BLaER1 treated with 17β-estradiol and CSF1 and Interleukin-3, amounts not matched to agents 10 nM and 100 nM (cell line): ENCODE measurements at regions not wholly inside any gene's neighbourhood (a gene's known extent, or its start where the extent isn't known, plus 50 kb on each side); places are given as distances from the start of the nearest gene placed in this dataset.
"Not testable (repeated sequence)": the region's sequence is repeated elsewhere in the genome, so short reads cannot be mapped to it uniquely, and the experiment has no call there.

Experiments
- H3K27ac ChIP-seq, 11 experiments: shearing (Covaris generic); formaldehyde crosslinking; 2 replicates each; pipeline ENCODE4 v1.8.1; 2022
- H3K27me3 ChIP-seq, 11 experiments: shearing (Covaris generic); formaldehyde crosslinking; 2 replicates each; pipeline ENCODE4 v1.8.1; 2022
- H3K36me3 ChIP-seq, 11 experiments: shearing (Covaris generic); formaldehyde crosslinking; 2 replicates each; pipeline ENCODE4 v1.8.1; 2022
- H3K4me1 ChIP-seq, 10 experiments: shearing (Covaris generic); formaldehyde crosslinking; 2 replicates each; pipeline ENCODE4 v1.8.1; 2022
- H3K4me2 ChIP-seq, 11 experiments: shearing (Covaris generic); formaldehyde crosslinking; 2 replicates each; pipeline ENCODE4 v1.8.1; 2022
- H3K4me3 ChIP-seq, 10 experiments: shearing (Covaris generic); formaldehyde crosslinking; 2 replicates each; pipeline ENCODE4 v1.8.1; 2022
- H3K9ac ChIP-seq, 11 experiments: shearing (Covaris generic); formaldehyde crosslinking; 2 replicates each; pipeline ENCODE4 v1.8.1; 2022
- H3K9me3 ChIP-seq, 11 experiments: shearing (Covaris generic); formaldehyde crosslinking; replicated peaks in 1 of 11; 2 replicates each; pipeline ENCODE4 v1.8.1; 2022
- H4K20me1 ChIP-seq, 11 experiments: shearing (Covaris generic); formaldehyde crosslinking; 2 replicates each; pipeline ENCODE4 v1.8.1; 2022
- Cebpa-rat ChIP-seq, 11 experiments: shearing (Covaris generic); IDR thresholded peaks; 2 replicates each; pipeline ENCODE4 v1.8.1; 2022

DNA sequence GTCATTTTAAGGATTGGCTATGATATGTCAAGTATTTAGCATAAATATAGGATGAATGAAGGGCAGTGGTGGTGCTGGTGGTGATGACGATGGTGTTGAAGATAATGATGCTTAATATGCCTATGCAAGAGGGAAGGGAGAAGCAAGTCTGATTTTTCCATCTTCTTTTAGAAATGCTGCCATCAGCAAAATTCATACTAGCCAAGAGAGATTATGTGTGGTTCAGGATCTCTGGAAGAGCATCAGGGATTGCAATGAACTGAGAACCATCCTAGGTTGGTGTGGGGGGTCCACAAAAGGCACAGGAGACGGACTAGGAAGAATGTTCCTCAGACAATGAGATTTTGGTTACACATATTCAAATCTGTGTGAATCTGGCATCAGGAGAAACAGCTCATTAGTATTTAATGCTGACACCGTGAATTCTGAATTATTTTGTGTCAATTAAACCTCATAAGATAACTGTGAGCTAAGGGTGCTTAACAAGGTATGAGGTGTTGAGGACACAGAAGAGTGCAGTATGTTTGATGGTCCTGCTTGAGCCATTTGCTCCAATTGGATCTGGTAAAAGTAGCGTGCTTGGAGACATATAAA, 1120.8 kb upstream of the GOT2 start:
- no peak overlapping the region for H3K9ac ChIP-seq

DNA sequence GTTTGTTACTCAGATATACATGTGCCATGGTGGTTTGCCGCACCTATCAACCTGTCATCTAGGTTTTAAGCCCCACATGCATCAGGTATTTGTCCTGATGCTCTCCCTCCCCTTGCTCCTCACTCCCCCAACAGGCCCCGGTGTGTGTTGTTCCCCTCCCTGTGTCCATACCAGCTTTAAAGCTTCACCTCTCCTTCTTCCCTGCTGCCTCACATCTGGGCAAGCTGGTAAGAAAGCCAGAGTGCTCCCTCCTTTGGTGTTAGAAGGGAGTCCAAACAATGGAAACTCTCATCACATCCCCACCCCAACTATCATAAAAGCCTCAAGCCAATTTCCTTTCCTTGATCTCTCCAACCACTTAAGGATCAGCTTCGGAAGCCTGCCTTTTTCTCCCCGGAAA, 1115.6 kb upstream of the GOT2 start:
- no peaks in the 10 kb centered on the region for H4K20me1 ChIP-seq
- no peaks in the 10 kb centered on the region for H3K9me3 ChIP-seq
- no peak overlapping the region for H3K4me2 ChIP-seq
- H3K4me1 ChIP-seq, result no peaks in the 10 kb centered on the region; a peak in 1 of 20 replicates
- H3K27ac ChIP-seq, result no peak overlapping the region
- no peak overlapping the region for H3K4me3 ChIP-seq
- no peak overlapping the region for H3K9ac ChIP-seq
- H3K27me3 ChIP-seq, result no peaks in the 10 kb centered on the region
- no peak for TF ChIP-seq Cebpa-rat (IDR thresholded peaks at IDR 0.05)
- no peaks in the 10 kb centered on the region for H3K36me3 ChIP-seq

More for the DNA sequence above, 1120.8 kb upstream of the GOT2 start:
- TF ChIP-seq Cebpa-rat (IDR thresholded peaks at IDR 0.05), result no peak
- Histone ChIP-seq H3K27me3 (no peaks in the 10 kb centered on the region), H3K4me1 (peaks cover 0 to 5% (median 0%) of the 10 kb centered on the region in 10 experiments; a peak in 5 of 20 replicates), H3K27ac (no peak overlapping the region), H3K36me3 (no peaks in the 10 kb centered on the region), H4K20me1 (no peaks in the 10 kb centered on the region), H3K4me3 (no peak overlapping the region), H3K9me3 (no peaks in the 10 kb centered on the region), H3K4me2 (no peak overlapping the region)

- Histone ChIP-seq H3K27me3 (no peaks in the 10 kb centered on the region), H4K20me1 (no peaks in the 10 kb centered on the region), H3K9me3 (peaks cover 0 to 11% (median 0%) of the 10 kb centered on the region in 11 experiments; a peak in 4 of 22 replicates), H3K27ac (no peak overlapping the region), H3K36me3 (no peaks in the 10 kb centered on the region), H3K9ac (no peak overlapping the region), H3K4me1 (no peaks in the 10 kb centered on the region; a peak in 1 of 20 replicates), H3K4me3 (no peak overlapping the region), H3K4me2 (no peak overlapping the region)
- no peak for TF ChIP-seq Cebpa-rat (IDR thresholded peaks at IDR 0.05)
These were observed 1114.2 kb upstream of the GOT2 start for GRCh38 chr16:59848296-59848695.

DNA sequence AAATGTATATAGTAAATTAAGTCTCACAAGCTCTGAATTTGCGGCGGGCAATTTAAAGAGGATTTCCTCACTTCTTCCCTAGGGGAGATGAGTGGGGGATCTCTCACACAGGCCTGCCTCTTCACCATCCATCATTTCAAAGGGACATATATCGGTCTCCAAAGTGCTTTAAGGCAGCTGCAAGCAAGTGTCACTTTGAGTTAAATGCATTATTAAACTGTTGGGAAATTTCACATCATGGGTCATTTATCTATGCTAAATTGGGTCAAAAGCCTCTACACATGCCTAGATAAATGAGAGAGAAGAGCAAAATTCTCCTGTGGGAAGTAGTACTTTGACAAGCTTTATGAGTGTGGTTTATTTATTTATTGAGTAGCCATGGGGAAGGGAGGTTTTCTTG, 1106.1 kb upstream of the GOT2 start:
- Histone ChIP-seq H3K4me3 (no peak overlapping the region), H3K4me2 (no peak overlapping the region)

DNA sequence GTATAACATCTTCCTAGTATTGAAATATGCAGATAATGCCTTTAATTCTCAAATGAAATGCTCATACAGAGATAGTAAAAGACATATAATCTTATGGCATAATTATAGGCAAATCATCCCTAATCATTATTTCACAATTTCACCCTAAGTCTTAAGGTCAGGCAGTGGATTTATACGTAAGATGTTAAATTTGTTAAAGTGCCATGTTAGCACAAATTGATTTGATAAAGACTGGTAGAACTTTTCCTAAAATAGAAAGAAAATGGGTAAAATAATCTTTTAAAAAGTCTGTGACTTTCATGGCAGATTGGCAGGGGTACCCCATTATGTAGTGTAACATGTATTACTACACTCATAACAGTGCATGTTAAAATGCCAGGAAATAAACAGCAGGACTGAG, 1092.7 kb upstream of the GOT2 start:
- H3K27me3 ChIP-seq, result no peaks in the 10 kb centered on the region
- H3K4me2 ChIP-seq, result no peak overlapping the region
- TF ChIP-seq Cebpa-rat (IDR thresholded peaks at IDR 0.05), result no peak
- H4K20me1 ChIP-seq, result no peaks in the 10 kb centered on the region
- no peaks in the 10 kb centered on the region for H3K9me3 ChIP-seq
- H3K4me3 ChIP-seq, result no peak overlapping the region
- H3K4me1 ChIP-seq, result no peaks in the 10 kb centered on the region
- no peak overlapping the region for H3K9ac ChIP-seq
- H3K27ac ChIP-seq, result no peak overlapping the region
- no peaks in the 10 kb centered on the region for H3K36me3 ChIP-seq

More for the DNA sequence above, 1106.1 kb upstream of the GOT2 start:
- Histone ChIP-seq H3K27me3 (no peaks in the 10 kb centered on the region), H3K4me1 (no peaks in the 10 kb centered on the region), H3K9ac (no peak overlapping the region), H3K27ac (no peak overlapping the region), H4K20me1 (no peaks in the 10 kb centered on the region), H3K36me3 (no peaks in the 10 kb centered on the region), H3K9me3 (peaks cover 7 to 22% (median 8%) of the 10 kb centered on the region in 11 experiments; a peak in 17 of 22 replicates)
- TF ChIP-seq Cebpa-rat (IDR thresholded peaks at IDR 0.05), result no peak

DNA sequence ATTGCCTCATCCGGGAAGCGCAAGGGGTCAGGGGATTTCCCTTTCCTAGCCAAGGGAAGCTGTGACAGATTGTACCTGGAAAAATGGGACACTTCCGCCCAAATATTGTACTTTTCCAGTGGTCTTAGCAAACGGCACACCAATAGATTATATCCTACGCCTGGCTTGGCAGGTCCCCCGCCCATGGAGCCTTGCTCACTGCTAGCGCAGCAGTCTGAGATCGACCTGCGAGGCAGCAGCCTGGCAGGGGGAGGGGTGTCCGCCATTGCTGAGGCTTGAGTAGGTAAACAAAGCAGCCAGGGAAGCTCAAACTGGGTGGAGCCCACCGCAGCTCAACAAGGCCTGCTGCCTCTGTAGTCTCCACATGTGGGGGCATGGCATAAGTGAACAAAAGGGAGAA, 1075.4 kb upstream of the GOT2 start:
- H4K20me1 ChIP-seq, result not testable (repeated sequence)

GRCh38 chr16:59783191-59783590, 1049.1 kb upstream of the GOT2 start:
- no peaks in the 10 kb centered on the region for H3K4me1 ChIP-seq
- no peak overlapping the region for H3K9ac ChIP-seq
- peaks cover 0 to 20% (median 8%) of the 10 kb centered on the region in 11 experiments; a peak in 9 of 22 replicates for H3K9me3 ChIP-seq
- TF ChIP-seq Cebpa-rat (IDR thresholded peaks at IDR 0.05), result no peak
- H3K27ac ChIP-seq, result no peak overlapping the region
- H3K4me3 ChIP-seq, result no peak overlapping the region
- no peak overlapping the region for H3K4me2 ChIP-seq
- no peaks in the 10 kb centered on the region for H4K20me1 ChIP-seq
- no peaks in the 10 kb centered on the region for H3K36me3 ChIP-seq
- no peaks in the 10 kb centered on the region for H3K27me3 ChIP-seq

More for the DNA sequence above, 1075.4 kb upstream of the GOT2 start:
- not testable (repeated sequence) for H3K9me3 ChIP-seq, H3K27ac ChIP-seq, H3K9ac ChIP-seq, H3K36me3 ChIP-seq, H3K4me2 ChIP-seq, H3K4me1 ChIP-seq, H3K27me3 ChIP-seq, H3K4me3 ChIP-seq

DNA sequence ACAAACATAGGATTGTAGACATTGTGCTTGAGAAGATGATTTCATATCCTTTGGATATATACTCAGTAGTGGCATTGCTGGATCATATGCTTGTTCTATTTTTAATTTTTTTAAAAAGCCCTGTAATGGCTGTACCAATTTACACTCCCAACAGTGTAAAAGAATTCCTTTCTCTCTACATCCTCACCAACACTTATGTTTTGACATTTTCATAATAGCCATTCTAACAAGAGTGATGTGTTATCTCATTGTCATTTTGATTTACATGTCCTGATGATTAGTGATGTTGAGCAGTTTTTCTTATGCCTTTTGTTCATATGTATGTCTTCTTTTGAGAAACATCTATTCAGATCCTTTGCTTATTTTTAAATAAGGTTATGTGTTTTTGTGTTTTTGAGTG, 1039.2 kb upstream of the GOT2 start:
- Histone ChIP-seq H3K36me3 (no peaks in the 10 kb centered on the region), H3K4me3 (no peak overlapping the region), H3K4me2 (no peak overlapping the region), H3K9ac (no peak overlapping the region), H3K9me3 (no peaks in the 10 kb centered on the region), H4K20me1 (no peaks in the 10 kb centered on the region), H3K4me1 (peaks cover 0 to 4% (median 0%) of the 10 kb centered on the region in 10 experiments; a peak in 1 of 20 replicates), H3K27ac (no peak overlapping the region), H3K27me3 (no peaks in the 10 kb centered on the region)
- TF ChIP-seq Cebpa-rat (IDR thresholded peaks at IDR 0.05), result no peak

DNA sequence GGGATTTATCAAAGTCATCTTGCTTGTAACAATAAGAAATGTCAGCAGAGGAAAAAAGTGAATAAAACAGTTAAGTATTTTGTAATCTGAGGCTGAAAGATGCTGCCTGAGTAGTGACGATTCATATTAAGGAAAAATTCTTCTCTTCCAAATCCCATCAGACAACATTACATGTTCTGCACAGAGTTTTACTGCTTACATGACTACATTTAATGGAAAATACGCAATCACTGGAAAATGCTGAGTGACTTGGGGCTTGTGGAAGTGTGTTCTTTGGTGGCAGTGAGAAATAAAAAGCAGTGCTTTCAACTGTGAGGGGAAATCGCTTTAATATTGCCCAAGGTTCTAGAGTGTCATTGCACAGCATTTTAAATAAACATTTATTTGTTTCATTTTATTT, 1025.2 kb upstream of the GOT2 start:
- H4K20me1 ChIP-seq, result no peaks in the 10 kb centered on the region
- no peak overlapping the region for H3K27ac ChIP-seq
- no peaks in the 10 kb centered on the region for H3K27me3 ChIP-seq
- H3K9ac ChIP-seq, result no peak overlapping the region
- 0 out of 20 replicates have a peak, but pooled peaks cover 0 to 4% (median 0%) of the 10 kb centered on the region in 10 experiments for H3K4me1 ChIP-seq
- no peaks in the 10 kb centered on the region for H3K36me3 ChIP-seq
- no peak for TF ChIP-seq Cebpa-rat (IDR thresholded peaks at IDR 0.05)
- H3K9me3 ChIP-seq, result peaks cover 0 to 15% (median 0%) of the 10 kb centered on the region in 11 experiments; a peak in 4 of 22 replicates
- no peak overlapping the region for H3K4me3 ChIP-seq
- no peak overlapping the region for H3K4me2 ChIP-seq

DNA sequence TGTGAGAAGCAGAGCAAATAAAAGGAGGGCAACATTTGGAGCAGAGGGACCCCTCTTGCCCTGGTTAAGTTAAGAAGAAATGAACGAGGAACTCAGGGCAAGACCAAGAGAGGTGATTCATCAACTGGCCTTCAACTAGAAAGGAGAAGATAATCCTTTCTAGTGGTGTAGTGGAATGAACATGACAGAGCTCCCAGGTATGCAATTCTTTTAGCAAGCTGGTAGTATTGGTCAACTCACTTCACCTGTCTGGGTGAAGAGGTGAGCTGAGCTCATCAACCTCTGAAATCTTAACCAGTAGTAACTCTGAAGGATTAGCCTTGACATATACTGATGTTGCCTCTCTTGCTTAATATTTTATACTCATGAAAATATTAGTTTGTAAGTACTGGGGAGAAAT, 1024.7 kb upstream of the GOT2 start:
- Histone ChIP-seq H3K9me3 (peaks cover 0 to 11% (median 0%) of the 10 kb centered on the region in 11 experiments; a peak in 4 of 22 replicates), H3K36me3 (no peaks in the 10 kb centered on the region), H4K20me1 (no peaks in the 10 kb centered on the region), H3K27ac (no peak overlapping the region), H3K4me3 (no peak overlapping the region), H3K4me1 (0 out of 20 replicates have a peak, but pooled peaks cover 0 to 4% (median 0%) of the 10 kb centered on the region in 10 experiments), H3K27me3 (no peaks in the 10 kb centered on the region), H3K9ac (no peak overlapping the region), H3K4me2 (no peak overlapping the region)
- TF ChIP-seq Cebpa-rat (IDR thresholded peaks at IDR 0.05), result no peak
